Right lobe of liver (tissue), 6 donors: ENCODE measurements at regions not wholly inside any gene's neighbourhood (a gene's known extent, or its start where the extent isn't known, plus 50 kb on each side); places are given as distances from the start of the nearest gene placed in this dataset.

Experiments
- ATAC-seq, 4 donors: fragments of 200-7000 bp; cut with Tn5 transposase; one replicate each; pipeline ENCODE4 v1.9.1; 2020; ENCODE audit warnings: mild to moderate bottlenecking in 4 of 4, moderate library complexity in 4 of 4
- DNase-seq, 3 donors: peaks; one replicate each; pipeline ENCODE4 v3.0.0-alpha.2; 2020
- H3K27ac ChIP-seq, 3 donors: fragments of 200-600 bp; one replicate each; pipeline ENCODE4 v1.8.0; 2022
- H3K27me3 ChIP-seq, 2 donors: fragments of 200-600 bp; one replicate each; pipeline ENCODE4 v1.8.0; 2022
- H3K36me3 ChIP-seq, 4 donors: fragments of 200-600 bp; sonication (generic) in 1 of 4; one replicate each; pipeline versions ENCODE4 v1.5.1 to v1.8.0; 2017 to 2022; ENCODE audit warnings: control low read depth in 1 of 4
- H3K4me1 ChIP-seq, 4 donors: fragments of 200-600 bp; sonication (generic) in 1 of 4; one replicate each; pipeline versions ENCODE4 v1.5.1 to v1.8.0; 2017 to 2022; ENCODE audit warnings: control low read depth in 1 of 4
- H3K4me3 ChIP-seq, 3 donors: fragments of 200-600 bp; one replicate each; pipeline ENCODE4 v1.8.0; 2022
- H3K9me3 ChIP-seq, 4 donors: fragments of 200-600 bp; sonication (generic) in 1 of 4; one replicate each; pipeline versions ENCODE4 v1.5.1 to v1.8.0; 2017 to 2022; ENCODE audit warnings: control low read depth in 1 of 4
- CTCF ChIP-seq, 4 donors: fragments of 200-600 bp in 3 of 4; fragments of 450-650 bp in 1 of 4; IDR thresholded peaks; one replicate each; pipeline versions ENCODE4 v1.5.1 to v1.8.0; 2016 to 2022; ENCODE audit warnings: antibody characterized with exemption in 4 of 4, mild to moderate bottlenecking in 2 of 4
- POLR2A ChIP-seq: fragments of 450-650 bp; IDR thresholded peaks from one replicate; pipeline ENCODE4 v1.6.1; 2017; ENCODE audit warnings: antibody characterized with exemption, mild to moderate bottlenecking
- WGBS: methylation state at CpG from one replicate; pipeline ENCODE4 v1.1.6; 2018; ENCODE audit warnings: low coverage, low lambda C conversion rate; ENCODE audit not compliant: insufficient coverage; ENCODE audit errors: missing lambda C conversion rate; 5-methylcytosine and 5-hydroxymethylcytosine counted together
- intact Hi-C, 2 donors: fragments of 100-400 bp; cut with DNase I; formaldehyde crosslinking; loops; one replicate each; pipeline versions ENCODE4 v1.11.2 to v1.14.1; 2022
- donor health status: DM: no; HTN: yes; CAD: no.
- donor health status: DM: no; HTN: no; CAD: no.
- donor health status: DM: no; HTN: no; CAD: no.
- donor health status: DM: no; HTN: yes; CAD: no.
- donor health status: DM: no; HTN: yes; CAD: no.

- no peak for DNase-seq
- no peak for ATAC-seq
- intact Hi-C loops = no loop called here
- Histone ChIP-seq H3K27me3 (no peaks in the 10 kb centered on the region), H3K27ac (no peak overlapping the region), H3K36me3 (no peaks in the 10 kb centered on the region), H3K4me1 (no peaks in the 10 kb centered on the region), H3K4me3 (no peak overlapping the region), H3K9me3 (no peaks in the 10 kb centered on the region)
- 38% methylated on average over 2 of the region's 2 CpGs for WGBS
- TF ChIP-seq CTCF (IDR thresholded peaks at IDR 0.05) (no peak), POLR2A (no peak)
Measured at GRCh38 chrX:85517994-85518718, 138.7 kb upstream of the POF1B start.

- ATAC-seq = no peak
- Histone ChIP-seq H3K4me3 (no peak overlapping the region), H3K36me3 (no peaks in the 10 kb centered on the region), H3K4me1 (no peaks in the 10 kb centered on the region), H3K27ac (no peak overlapping the region), H3K27me3 (no peaks in the 10 kb centered on the region), H3K9me3 (no peaks in the 10 kb centered on the region)
- TF ChIP-seq CTCF (IDR thresholded peaks at IDR 0.05) (no peak), POLR2A (no peak)
- no peak for DNase-seq
- WGBS = 27% methylated on average over 3 of the region's 3 CpGs
- intact Hi-C loops = no loop called here
Measured at GRCh38 chrX:85516131-85516530, 136.7 kb upstream of the POF1B start.

GRCh38 chrX:85506871-85507270, 127.4 kb upstream of the POF1B start:
- intact Hi-C loops = no loop called here
- Histone ChIP-seq H3K27me3 (peaks cover 0 to 11% of the 10 kb centered on the region in 2 donors), H3K36me3 (no peaks in the 10 kb centered on the region), H3K4me3 (no peak overlapping the region), H3K27ac (no peak overlapping the region), H3K9me3 (no peaks in the 10 kb centered on the region), H3K4me1 (no peaks in the 10 kb centered on the region)
- 28% methylated on average over 2 of the region's 2 CpGs for WGBS
- no peak for TF ChIP-seq POLR2A
- no peak for TF ChIP-seq CTCF (IDR thresholded peaks at IDR 0.05)
- no peak for ATAC-seq
- DNase-seq = no peak

GRCh38 chrX:85505801-85506200, 126.3 kb upstream of the POF1B start:
- WGBS = 41% methylated on average over 2 of the region's 2 CpGs
- intact Hi-C loops = no loop called here
- TF ChIP-seq CTCF (IDR thresholded peaks at IDR 0.05) = no peak
- no peak for TF ChIP-seq POLR2A

More at GRCh38 chrX:85505801-85506200, 126.3 kb upstream of the POF1B start:
- Histone ChIP-seq H3K9me3 (no peaks in the 10 kb centered on the region), H3K36me3 (no peaks in the 10 kb centered on the region), H3K4me1 (no peaks in the 10 kb centered on the region), H3K27me3 (peaks cover 0 to 11% of the 10 kb centered on the region in 2 donors), H3K27ac (no peak overlapping the region), H3K4me3 (no peak overlapping the region)
- ATAC-seq (no peak), DNase-seq (no peak)
